Hypothalamus (tissue), 51 donors: ENCODE measurements at regions not wholly inside any gene's neighbourhood (a gene's known extent, or its start where the extent isn't known, plus 50 kb on each side); places are given as distances from the start of the nearest gene placed in this dataset.
"Not testable (repeated sequence)": the region's sequence is repeated elsewhere in the genome, so short reads cannot be mapped to it uniquely, and the experiment has no call there.

ENCODE experiments used
- DNase-seq, 51 donors: peaks; one replicate each; lab custom pipeline; 2025; lab: John Stamatoyannopoulos, UW

GRCh38 chr15:70528270-70528706 is 235.1 kb downstream of the UACA start:
- no peak for DNase-seq

DNA sequence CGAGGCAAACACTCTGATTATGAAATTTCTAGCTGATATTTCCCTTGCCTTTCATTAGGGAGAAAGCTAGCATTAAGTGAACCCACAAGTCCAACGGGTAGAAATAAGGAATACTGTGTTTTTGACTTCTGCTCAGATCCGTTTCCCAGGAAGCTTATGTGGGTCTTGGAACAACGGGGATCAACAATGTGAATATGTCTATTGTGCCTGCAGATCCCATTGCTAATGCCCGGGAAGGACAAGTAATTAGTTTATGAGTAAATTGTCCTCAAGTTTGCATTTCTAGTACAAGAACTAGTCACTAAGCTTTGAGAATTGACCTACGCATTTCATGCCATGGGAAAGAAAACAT is 236.4 kb downstream of the UACA start:
- DNase-seq: no peak

GRCh38 chr15:70526221-70526973 is 237.0 kb downstream of the UACA start:
- peak in 1 of 51 donors; percentile 29 for DNase-seq

DNA sequence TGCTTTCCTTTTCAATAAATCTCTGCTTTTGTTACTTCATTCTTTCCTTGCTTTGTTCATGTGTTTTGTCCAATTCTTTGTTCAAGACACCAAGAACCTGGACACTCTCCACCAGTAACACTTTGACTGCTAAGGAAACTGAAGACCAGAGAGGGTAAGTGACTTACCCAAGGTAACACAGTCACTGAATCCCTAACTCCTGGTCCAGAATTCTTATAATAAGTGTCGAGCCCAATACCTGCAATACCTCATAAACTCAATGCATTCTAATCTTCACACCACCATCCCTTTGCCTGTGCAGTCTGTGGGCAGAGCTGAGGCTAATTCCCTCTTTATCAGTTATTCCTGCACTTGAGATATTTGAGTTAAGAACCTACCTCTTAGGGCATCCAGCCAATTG is 237.8 kb downstream of the UACA start:
- no peak for DNase-seq

DNA sequence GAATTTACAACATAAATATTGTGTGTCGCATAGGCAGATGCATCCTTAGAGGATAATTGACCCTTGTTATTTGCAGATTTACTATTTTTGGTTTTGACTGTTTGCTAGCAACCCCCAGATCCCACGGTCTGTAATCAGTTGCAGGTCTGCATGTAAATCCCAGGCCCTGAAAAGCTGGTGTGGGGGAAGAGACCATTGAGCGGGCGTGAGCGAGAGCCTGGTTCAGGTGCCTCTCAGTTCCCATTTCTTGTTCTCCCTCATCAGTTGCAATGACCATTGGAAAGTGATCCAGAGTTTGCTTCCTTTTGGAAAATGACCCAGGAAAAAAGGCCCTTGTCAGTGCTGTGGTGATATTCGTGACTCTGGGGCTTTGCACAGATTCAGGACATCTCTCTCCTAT is 238.9 kb downstream of the UACA start:
- DNase-seq: no peak

- no peak for DNase-seq
Observed at GRCh38 chr15:70523616-70524015, 239.7 kb downstream of the UACA start.

DNA sequence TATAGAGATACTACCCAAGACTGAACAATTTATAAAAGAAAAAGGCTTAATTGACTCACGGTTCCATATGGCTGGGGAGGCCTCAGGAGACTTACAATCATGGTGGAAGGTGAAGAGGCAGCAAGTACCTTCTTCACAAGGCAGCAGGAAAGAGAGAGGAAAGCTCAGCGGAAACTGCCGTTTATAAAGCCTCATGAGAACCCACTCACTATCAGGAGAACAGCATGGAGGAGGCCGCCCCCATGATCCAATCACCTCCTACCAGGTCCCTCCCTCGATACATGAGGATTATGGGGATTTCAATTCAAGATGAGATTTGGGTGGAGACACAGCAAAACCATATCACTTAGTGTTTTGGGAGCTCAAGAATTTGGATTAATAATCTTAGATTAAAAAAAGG is 240.2 kb downstream of the UACA start:
- no peak for DNase-seq

DNA sequence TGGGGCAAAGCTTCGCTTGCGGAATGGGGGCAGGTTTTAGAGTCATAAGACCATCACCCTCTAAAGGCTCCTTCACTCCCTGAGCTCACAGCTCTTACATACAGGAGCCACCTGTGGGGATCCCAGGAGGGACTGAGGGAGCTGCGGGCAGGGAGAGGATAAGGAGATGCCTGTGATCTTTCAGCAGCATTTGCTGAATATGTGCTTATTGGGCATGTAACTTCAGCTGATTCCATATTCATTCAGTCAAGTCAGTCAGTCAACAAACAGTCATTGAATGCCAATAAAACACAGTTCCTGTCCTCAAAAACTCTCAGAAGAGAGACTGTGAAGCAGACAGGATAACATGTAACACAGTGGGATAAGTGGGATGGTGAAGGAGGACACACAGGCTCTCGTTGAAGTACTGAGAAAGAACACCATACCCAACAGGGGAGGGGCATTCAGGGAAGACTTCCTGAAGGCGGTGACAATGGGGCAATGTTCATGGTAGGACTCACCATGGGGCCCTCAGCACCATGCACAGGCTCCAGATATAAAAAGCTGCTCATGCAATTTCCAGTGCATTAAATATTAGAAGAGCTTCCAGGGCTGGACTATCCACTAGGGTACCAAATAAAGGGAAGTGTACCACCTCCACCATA is 240.9 kb downstream of the UACA start:
- DNase-seq: no peak

DNA sequence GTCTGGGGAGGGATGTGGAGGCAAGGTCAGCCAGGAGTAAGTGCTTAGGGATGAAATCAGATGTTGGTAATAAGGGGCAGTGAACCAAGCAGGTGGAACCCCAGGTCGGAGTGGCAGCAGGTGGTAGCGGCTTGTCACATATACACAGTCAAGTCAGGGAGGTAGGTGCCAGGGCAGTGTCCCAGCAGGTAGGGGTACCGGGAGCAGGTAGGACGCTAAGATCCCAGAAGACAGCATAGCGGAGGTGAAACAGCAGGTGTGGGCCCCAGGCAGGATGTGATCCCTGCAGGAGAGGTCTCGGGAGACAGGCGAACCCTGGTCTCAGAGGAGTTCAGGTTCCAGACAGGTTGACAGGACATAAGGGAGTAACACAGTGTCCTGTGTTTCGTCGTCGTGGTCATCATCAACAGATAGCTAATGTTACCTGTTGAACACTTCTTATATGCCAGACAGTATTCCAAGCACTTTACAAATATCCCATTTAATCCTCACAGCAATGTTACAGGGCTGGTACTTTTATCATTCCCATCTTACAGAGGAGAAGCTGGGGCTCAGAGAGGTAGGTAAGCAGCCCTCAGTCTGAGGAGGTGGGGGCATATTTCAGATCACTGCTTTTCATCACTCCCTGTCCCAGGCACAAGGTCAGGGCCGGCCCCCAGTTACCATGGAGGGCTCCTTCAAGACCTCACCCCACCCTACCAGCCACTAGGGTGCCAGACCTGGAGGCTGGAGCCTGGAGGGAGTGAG is 241.6 kb downstream of the UACA start:
- no peak for DNase-seq

GRCh38 chr15:70519616-70520015 is 243.7 kb downstream of the UACA start:
- DNase-seq: no peak

DNA sequence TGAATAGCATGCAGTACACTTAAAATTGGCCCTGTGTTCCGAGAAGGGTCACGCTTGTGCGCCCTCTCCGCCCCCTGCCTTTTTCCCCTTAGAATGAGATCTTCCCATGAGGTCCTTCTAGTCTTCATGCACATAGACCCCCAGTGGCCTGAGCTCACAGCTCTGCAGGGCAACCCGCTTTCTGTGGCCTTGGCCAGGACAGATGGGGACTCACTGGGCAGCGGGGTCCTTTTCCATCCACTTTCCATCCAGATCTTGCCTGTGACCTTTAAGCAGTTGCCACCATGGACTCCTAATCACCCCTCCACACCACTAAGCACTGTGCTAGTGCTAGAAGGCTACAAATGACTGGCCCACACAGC is 244.4 kb downstream of the UACA start:
- no peak for DNase-seq

- DNase-seq: no peak
Observed at GRCh38 chr15:70518201-70519003, 245.0 kb downstream of the UACA start.

GRCh38 chr15:70517194-70517590 is 246.2 kb downstream of the UACA start:
- no peak for DNase-seq

DNA sequence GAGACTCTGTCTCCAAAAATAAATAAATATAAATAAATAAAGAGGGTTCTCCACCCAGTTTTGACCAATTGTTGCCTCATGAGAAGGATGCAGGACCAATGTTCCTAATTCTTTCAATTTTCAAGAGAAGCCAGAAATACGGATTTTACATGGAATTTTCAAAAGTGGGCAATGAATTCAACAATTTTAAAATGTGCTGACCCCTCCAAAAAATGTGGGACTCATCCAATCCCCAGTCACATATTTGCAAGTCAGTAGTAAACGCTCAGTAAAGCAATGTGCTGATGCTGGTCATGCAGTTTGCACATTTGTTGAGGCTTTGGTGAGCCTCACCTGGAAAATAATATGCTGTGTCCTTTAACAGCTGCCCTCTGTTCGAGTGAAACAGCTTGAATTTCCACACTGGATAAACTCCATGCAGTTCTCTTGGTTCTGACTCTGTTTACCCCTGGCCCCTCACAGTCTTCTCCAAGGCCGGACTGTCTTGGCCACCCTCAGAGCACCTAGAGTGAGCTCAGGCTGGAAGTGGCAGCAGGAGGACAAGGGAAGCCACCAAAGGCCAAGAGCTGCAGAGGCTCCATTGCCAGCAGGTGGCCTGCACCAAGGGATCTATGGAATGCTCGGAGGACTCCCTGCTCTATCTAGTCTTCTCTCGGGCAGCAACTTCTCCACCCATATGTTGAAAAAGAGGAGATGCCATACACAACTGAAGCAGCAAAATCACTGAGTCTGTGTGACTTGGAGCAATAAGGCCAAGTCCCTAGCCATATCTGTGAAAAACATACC is 246.8 kb downstream of the UACA start:
- DNase-seq: no peak

- no peak for DNase-seq
Observed at GRCh38 chr15:70514251-70514650, 249.1 kb downstream of the UACA start.

GRCh38 chr15:70513819-70514218 is 249.5 kb downstream of the UACA start:
- no peak for DNase-seq

- no peak for DNase-seq
Observed at GRCh38 chr15:70512772-70513362, 250.5 kb downstream of the UACA start.

GRCh38 chr15:70511972-70512587 is 251.3 kb downstream of the UACA start:
- not testable (repeated sequence) for DNase-seq

GRCh38 chr15:70510433-70510832 is 252.9 kb downstream of the UACA start:
- no peak for DNase-seq
